ENCODE measurements at regions not wholly inside any gene's neighbourhood (a gene's known extent, or its start where the extent isn't known, plus 50 kb on each side); places are given as distances from the start of the nearest gene placed in this dataset.

DNA sequence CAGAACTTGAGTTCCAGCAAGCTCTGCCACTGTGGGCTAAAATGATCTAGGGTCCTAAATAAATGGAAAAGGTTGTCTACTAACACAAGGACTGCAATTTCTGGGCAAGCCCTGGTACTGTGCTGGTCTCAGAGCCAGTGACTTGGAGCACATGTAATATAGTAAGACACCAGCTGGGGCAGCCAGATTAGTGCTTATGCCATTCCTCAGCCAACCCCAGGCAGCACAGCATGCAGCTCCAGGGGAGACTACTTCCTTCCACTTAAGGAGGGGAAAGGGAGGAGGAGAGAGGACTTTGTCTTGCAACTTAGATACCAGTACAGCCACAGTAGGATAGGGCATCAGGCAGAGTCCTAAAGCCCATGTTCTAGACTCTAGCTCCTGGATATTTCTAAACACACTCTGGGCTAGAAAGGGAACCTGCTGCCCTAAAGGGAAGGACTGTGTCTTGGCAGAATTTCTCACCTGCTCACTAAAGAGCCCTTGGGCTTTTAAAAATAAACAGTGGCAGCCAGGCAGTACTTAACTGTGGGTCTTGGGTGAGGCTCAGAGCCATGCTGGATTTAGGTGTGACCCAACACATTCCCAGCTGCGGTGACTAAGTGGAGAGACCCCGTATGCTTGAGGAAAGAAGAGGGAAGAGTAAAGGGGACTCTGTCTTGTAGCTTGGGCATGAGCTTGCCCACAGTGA, 223.7 kb upstream of the BCHE start:
- Histone ChIP-seq H3K9me3 (replicated peaks; ENCODE audit: control insufficient read depth, insufficient read depth, low read depth, low read length) (no peaks in the 10 kb centered on the region), H3K79me2 (ENCODE audit: control insufficient read depth, insufficient read depth, low read length) (no peaks in the 10 kb centered on the region), H3K27ac (ENCODE audit: extremely low read depth, low read depth, low read length) (no peak overlapping the region), H3K27me3 (ENCODE audit: control insufficient read depth in 2 of 2, insufficient read depth in 2 of 2, low read length in 2 of 2) (no peaks in the 10 kb centered on the region), H3K4me2 (ENCODE audit: insufficient read depth, low read length) (no peak overlapping the region), H4K20me1 (replicated peaks; ENCODE audit: control insufficient read depth, insufficient read depth, low read length) (no peaks in the 10 kb centered on the region), H3K9ac (ENCODE audit: insufficient read depth in 1 of 2, low read depth in 2 of 2, low read length in 2 of 2) (no peak overlapping the region), H3K36me3 (ENCODE audit: control insufficient read depth, insufficient read depth, low read length) (no peaks in the 10 kb centered on the region), H3K9me1 (ENCODE audit: control insufficient read depth, insufficient read depth, low read length) (no peaks in the 10 kb centered on the region), H3K4me1 (replicated peaks in 1 of 2; ENCODE audit: control insufficient read depth in 2 of 2, insufficient read depth in 2 of 2, low read length in 2 of 2) (no peaks in the 10 kb centered on the region), H3K4me3 (no peak overlapping the region), H2AFZ (ENCODE audit: low read depth, low read length) (no peak overlapping the region)
- in situ Hi-C loops (cut with MboI): no loop called here
- intact Hi-C loops (cut with micrococcal nuclease): no loop called here
- WGBS (ENCODE audit: insufficient coverage, low coverage, missing lambda C conversion rate): 9% methylated on average over 2 of the region's 2 CpGs
- CTCF ChIA-PET (ENCODE audit: low intra/inter-chr PET ratio): no interaction called here
- POLR2A ChIA-PET: no interaction called here
- no TSS peak for BruUV-seq (replicated peaks)
- DNase-seq (ENCODE audit: extremely low read depth in 1 of 4, low spot score in 3 of 4) (no peak), FAIRE-seq (no peak), ATAC-seq (no peak)
- no peak for TF ChIP-seq NFE2L1 (tag; IDR thresholded peaks at IDR 0.05; ENCODE audit: borderline replicate concordance, low read depth)
- TF ChIP-seq EP400 (IDR thresholded peaks at IDR 0.05): no peak
- no peak for TF ChIP-seq RNF2 (IDR thresholded peaks at IDR 0.05)
- TF ChIP-seq BCL6 (CRISPR knock-in tag; IDR thresholded peaks at IDR 0.05): no peak
- TF ChIP-seq TBP (optimal IDR thresholded peaks at IDR 0.05; ENCODE audit: low read depth, low read length): no peak
- no peak for TF ChIP-seq NFE2 (IDR thresholded peaks at IDR 0.05; ENCODE audit: low read depth)
- TF ChIP-seq, protein P1, sequence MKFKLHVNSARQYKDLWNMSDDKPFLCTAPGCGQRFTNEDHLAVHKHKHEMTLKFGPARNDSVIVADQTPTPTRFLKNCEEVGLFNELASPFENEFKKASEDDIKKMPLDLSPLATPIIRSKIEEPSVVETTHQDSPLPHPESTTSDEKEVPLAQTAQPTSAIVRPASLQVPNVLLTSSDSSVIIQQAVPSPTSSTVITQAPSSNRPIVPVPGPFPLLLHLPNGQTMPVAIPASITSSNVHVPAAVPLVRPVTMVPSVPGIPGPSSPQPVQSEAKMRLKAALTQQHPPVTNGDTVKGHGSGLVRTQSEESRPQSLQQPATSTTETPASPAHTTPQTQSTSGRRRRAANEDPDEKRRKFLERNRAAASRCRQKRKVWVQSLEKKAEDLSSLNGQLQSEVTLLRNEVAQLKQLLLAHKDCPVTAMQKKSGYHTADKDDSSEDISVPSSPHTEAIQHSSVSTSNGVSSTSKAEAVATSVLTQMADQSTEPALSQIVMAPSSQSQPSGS (CRISPR knock-in tag; IDR thresholded peaks at IDR 0.05): no peak
- TF ChIP-seq SUPT5H (IDR thresholded peaks at IDR 0.05): no peak
- no peak for TF ChIP-seq U2AF2 (optimal IDR thresholded peaks at IDR 0.05; ENCODE audit: low read depth, low read length)
- no peak for TF ChIP-seq ELF2 (CRISPR knock-in tag; IDR thresholded peaks at IDR 0.05)

All from K562 (cell line).